Ovary (tissue), 3 donors: ENCODE measurements at regions not wholly inside any gene's neighbourhood (a gene's known extent, or its start where the extent isn't known, plus 50 kb on each side); places are given as distances from the start of the nearest gene placed in this dataset.

ENCODE experiments used
- CTCF ChIP-seq, 3 donors: fragments of 450-650 bp in 2 of 3; fragments of 200-600 bp in 1 of 3; IDR thresholded peaks; one replicate each; pipeline versions ENCODE4 v1.5.1 to v1.8.0; 2016 to 2022; ENCODE audit warnings: antibody characterized with exemption in 3 of 3, mild to moderate bottlenecking in 1 of 3
- EP300 ChIP-seq: sonication (generic); formaldehyde crosslinking; IDR thresholded peaks from one replicate; pipeline ENCODE4 v1.6.1; 2017; ENCODE audit warnings: antibody characterized with exemption
- POLR2A ChIP-seq: fragments of 450-650 bp; IDR thresholded peaks from one replicate; pipeline ENCODE4 v1.6.1; 2017; ENCODE audit warnings: antibody characterized with exemption, mild to moderate bottlenecking, moderate library complexity
- donor health status: DM: no; HTN: no; CAD: no.

DNA sequence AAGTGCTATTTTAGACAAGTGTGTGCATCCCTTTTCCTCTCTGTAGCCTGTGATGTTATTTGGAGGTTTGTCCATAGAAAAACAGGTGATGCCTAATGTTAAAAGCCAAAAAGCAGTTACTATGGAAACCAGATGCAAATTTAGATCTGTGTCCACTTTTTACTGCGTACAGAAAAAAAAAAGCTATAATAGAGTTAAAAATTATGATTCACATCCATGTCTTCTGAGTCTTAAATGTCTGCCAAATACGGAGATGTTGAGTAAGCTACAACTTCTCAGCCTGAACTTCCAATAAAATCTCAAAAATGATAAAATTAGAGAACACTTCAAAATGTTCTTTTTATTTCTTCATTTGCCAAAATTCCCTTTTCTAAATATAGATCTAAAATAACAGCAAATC is 74.2 kb upstream of the GAP43 start:
- TF ChIP-seq POLR2A (no peak), CTCF (IDR thresholded peaks at IDR 0.05) (no peak), EP300 (no peak)
